Nephron (organoid): ENCODE measurements at regions not wholly inside any gene's neighbourhood (a gene's known extent, or its start where the extent isn't known, plus 50 kb on each side); places are given as distances from the start of the nearest gene placed in this dataset.

Source experiments
- H3K27ac Mint-ChIP-seq, 3 experiments: 2 replicates each; pipeline ENCODE4 v1.8.0; 2020; ENCODE audit warnings: mixed read lengths in 3 of 3, mild to moderate bottlenecking in 2 of 3, moderate library complexity in 1 of 3
- H3K27me3 Mint-ChIP-seq: 2 replicates; pipeline ENCODE4 v1.8.0; 2021; ENCODE audit warnings: low read depth, mild to moderate bottlenecking, moderate library complexity, mixed read lengths
- H3K36me3 Mint-ChIP-seq: 2 replicates; pipeline ENCODE4 v1.8.0; 2020; ENCODE audit warnings: low read depth, mixed read lengths
- H3K4me1 Mint-ChIP-seq: 2 replicates; pipeline ENCODE4 v1.8.0; 2020; ENCODE audit warnings: mixed read lengths
- H3K4me3 Mint-ChIP-seq, 3 experiments: 2 replicates each; pipeline ENCODE4 v1.8.0; 2020; ENCODE audit warnings: mild to moderate bottlenecking in 3 of 3, mixed read lengths in 3 of 3, moderate library complexity in 2 of 3
- H3K9me3 Mint-ChIP-seq: 2 replicates; pipeline ENCODE4 v1.8.0; 2020; ENCODE audit warnings: mixed read lengths
- TF ChIP-seq, protein P1 (sequence below), 3 experiments: fragments of 200-600 bp; sonication (generic); IDR thresholded peaks; one replicate each; pipeline ENCODE4 v1.5.0; 2021; ENCODE audit warnings: antibody characterized with exemption in 3 of 3; ENCODE audit not compliant: unreplicated experiment in 3 of 3

DNA sequence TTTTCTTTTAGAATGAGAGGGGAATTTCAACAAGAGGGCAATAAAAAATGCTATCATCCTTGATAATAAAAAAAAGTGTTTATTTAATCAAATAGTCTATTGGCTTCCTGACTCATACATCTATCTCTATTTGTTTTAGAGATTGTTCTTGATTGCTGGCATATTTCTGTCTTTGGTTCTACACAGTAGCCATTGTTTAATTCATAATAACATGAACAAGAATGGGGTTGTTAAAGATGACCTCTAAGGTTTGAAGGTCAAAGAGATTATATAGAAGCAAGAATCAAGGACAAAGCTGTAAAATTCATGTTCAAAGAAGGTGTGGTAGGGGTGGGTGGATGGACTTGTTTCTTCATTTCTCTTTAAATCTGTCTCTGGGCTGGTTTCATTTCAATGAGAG, 166.0 kb upstream of the KLF12 start:
- no peaks in the 10 kb centered on the region for H3K9me3 Mint-ChIP-seq
- H3K36me3 Mint-ChIP-seq: no peaks in the 10 kb centered on the region
- H3K27ac Mint-ChIP-seq: no peak overlapping the region
- no peaks in the 10 kb centered on the region for H3K27me3 Mint-ChIP-seq
- TF ChIP-seq, protein P1, sequence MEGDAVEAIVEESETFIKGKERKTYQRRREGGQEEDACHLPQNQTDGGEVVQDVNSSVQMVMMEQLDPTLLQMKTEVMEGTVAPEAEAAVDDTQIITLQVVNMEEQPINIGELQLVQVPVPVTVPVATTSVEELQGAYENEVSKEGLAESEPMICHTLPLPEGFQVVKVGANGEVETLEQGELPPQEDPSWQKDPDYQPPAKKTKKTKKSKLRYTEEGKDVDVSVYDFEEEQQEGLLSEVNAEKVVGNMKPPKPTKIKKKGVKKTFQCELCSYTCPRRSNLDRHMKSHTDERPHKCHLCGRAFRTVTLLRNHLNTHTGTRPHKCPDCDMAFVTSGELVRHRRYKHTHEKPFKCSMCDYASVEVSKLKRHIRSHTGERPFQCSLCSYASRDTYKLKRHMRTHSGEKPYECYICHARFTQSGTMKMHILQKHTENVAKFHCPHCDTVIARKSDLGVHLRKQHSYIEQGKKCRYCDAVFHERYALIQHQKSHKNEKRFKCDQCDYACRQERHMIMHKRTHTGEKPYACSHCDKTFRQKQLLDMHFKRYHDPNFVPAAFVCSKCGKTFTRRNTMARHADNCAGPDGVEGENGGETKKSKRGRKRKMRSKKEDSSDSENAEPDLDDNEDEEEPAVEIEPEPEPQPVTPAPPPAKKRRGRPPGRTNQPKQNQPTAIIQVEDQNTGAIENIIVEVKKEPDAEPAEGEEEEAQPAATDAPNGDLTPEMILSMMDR (IDR thresholded peaks at IDR 0.05; ENCODE audit: unreplicated experiment in 3 of 3): no peak
- no peak overlapping the region for H3K4me3 Mint-ChIP-seq
- peaks cover 9% of the 10 kb centered on the region for H3K4me1 Mint-ChIP-seq

DNA sequence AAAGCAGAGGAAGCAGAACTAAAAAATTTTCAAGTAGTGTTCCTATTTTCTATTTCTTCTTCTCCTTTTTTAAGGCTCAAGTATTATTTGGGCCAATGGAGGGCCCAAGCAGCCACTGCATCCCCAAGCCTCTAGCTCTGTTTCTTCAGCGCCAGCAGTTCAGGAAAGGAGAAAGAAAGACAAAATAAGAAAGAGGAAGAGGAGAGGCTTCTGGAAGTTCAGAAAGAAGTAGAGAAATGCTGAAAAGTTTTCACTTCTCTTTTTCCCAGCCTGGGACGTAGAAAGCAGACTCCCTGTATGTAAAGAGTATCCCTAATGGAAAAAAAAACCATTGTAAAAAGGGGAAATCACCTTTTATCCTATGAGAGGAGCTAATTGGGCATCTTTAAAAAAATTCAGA, 165.5 kb upstream of the KLF12 start:
- H3K9me3 Mint-ChIP-seq: no peaks in the 10 kb centered on the region
- H3K36me3 Mint-ChIP-seq: no peaks in the 10 kb centered on the region
- no peak overlapping the region for H3K4me3 Mint-ChIP-seq
- peaks cover 13% of the 10 kb centered on the region for H3K4me1 Mint-ChIP-seq
- TF ChIP-seq, protein P1 (IDR thresholded peaks at IDR 0.05; ENCODE audit: unreplicated experiment in 3 of 3): no peak
- H3K27me3 Mint-ChIP-seq: no peaks in the 10 kb centered on the region
- H3K27ac Mint-ChIP-seq: no peak overlapping the region

DNA sequence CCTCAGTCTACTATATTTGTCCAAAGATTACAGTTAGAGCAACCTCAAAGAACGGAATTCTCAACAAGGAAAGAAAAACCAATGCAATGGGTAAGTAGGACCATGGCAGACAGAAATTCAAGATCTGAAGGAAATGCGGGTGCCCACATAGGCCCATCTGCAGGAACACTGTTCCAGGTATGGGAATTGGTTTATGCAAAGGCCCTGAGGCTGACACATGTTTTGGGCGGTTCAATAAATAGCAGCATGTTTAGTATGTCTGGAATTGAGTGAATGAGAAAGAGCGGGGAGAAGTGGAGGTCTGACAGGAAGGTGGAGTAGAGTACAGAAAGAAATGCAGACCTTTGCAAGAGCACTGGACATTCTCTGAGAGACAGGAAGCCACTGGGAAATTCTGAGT, 164.7 kb upstream of the KLF12 start:
- TF ChIP-seq, protein P1 (IDR thresholded peaks at IDR 0.05; ENCODE audit: unreplicated experiment in 3 of 3): no peak
- no peaks in the 10 kb centered on the region for H3K9me3 Mint-ChIP-seq
- H3K4me3 Mint-ChIP-seq: no peak overlapping the region
- H3K4me1 Mint-ChIP-seq: peaks cover 14% of the 10 kb centered on the region
- no peaks in the 10 kb centered on the region for H3K36me3 Mint-ChIP-seq
- no peaks in the 10 kb centered on the region for H3K27me3 Mint-ChIP-seq
- no peak overlapping the region for H3K27ac Mint-ChIP-seq

DNA sequence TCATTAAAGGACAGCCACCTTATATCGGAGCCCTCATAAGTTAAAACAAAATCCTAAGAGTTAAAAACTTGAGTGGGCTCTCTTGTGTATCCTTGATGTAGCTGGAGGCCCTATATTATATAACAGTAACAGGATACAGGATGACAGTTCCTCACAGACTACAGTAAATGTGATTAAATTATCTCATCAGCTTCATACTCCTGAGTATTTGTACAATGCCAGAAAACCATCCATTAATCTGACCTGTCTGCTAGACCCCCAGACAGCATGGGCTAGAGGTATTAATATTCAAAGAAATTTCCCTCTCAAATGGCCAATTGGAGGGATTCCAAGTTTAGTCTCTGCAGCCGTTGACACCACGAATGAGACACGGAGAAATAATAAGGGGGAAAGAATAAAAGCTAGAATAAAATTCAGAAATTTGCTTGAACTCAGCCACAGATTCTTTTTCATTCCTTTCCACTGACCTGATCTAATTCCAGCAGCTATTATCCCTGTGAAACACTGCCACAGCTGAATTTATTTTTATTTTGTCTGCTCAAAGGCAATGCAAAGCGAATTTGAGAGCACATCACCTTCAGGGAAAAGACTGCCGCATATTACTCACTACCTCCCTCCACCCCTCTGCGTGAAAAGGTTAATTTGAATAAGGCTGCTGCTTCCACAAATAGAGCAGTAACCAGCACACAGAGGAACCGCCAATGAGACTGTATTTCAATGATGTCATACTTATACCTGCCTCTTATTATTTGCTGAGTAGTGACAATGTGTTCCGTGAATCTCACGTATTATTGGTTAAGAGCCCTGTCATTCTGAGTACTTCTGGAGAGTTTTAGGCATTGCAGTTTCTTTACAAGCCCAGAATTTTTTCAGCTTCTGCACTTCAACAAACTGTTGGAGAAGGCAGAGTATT, 155.9 kb upstream of the KLF12 start:
- Mint-ChIP-seq H3K4me3 (peak overlapping the region; percentile 10 to 61 (median 57)), H3K27me3 (peaks cover 6% of the 10 kb centered on the region), H3K4me1 (peaks cover 55% of the 10 kb centered on the region), H3K36me3 (no peaks in the 10 kb centered on the region), H3K27ac (peak overlapping the region; percentile 75 to 97 (median 86)), H3K9me3 (no peaks in the 10 kb centered on the region)
- TF ChIP-seq, protein P1 (IDR thresholded peaks at IDR 0.05; ENCODE audit: unreplicated experiment in 3 of 3): no peak

DNA sequence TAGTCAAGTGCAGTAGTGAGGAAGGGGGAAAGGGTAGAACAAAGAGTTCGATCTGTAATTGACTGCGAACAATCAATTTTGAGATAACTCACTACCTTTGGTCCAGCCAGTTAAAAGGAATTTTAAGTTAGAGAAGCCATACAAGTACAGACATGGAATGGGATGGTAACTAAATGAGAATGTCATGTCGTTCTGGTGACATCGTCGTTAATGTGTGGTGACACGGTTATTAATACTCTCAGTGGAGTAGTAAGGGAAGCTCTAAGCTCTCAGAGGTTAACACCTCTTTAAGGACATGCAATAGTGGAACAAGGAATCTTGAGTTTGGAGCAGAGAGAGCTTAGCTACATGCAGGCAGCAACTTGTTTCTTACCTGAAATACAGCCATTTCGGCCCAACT, 154.9 kb upstream of the KLF12 start:
- H3K9me3 Mint-ChIP-seq: no peaks in the 10 kb centered on the region
- peaks cover 49% of the 10 kb centered on the region for H3K4me1 Mint-ChIP-seq
- peak overlapping the region; percentile 42 to 97 (median 86) for H3K27ac Mint-ChIP-seq
- peak overlapping the region in 1 of 3 experiments; percentile 17 for H3K4me3 Mint-ChIP-seq
- TF ChIP-seq, protein P1 (IDR thresholded peaks at IDR 0.05; ENCODE audit: unreplicated experiment in 3 of 3): no peak
- H3K27me3 Mint-ChIP-seq: peaks cover 6% of the 10 kb centered on the region
- no peaks in the 10 kb centered on the region for H3K36me3 Mint-ChIP-seq
